Thyroid gland (tissue), 4 donors: ENCODE measurements at regions not wholly inside any gene's neighbourhood (a gene's known extent, or its start where the extent isn't known, plus 50 kb on each side); places are given as distances from the start of the nearest gene placed in this dataset.

Experiments
- CTCF ChIP-seq, 6 experiments: fragments of 200-600 bp in 3 of 6; fragments of 450-650 bp in 3 of 6; sonication (generic) in 3 of 6; IDR thresholded peaks; one replicate each; pipeline ENCODE4 v1.5.1; 2016 to 2019; ENCODE audit warnings: antibody characterized with exemption in 6 of 6, mild to moderate bottlenecking in 2 of 6, inconsistent platforms in 1 of 6, moderate library complexity in 1 of 6
- POLR2A ChIP-seq, 2 donors: fragments of 450-650 bp; IDR thresholded peaks; one replicate each; pipeline ENCODE4 v1.6.1; 2017; ENCODE audit warnings: antibody characterized with exemption in 2 of 2, mild to moderate bottlenecking in 2 of 2, moderate library complexity in 1 of 2

DNA sequence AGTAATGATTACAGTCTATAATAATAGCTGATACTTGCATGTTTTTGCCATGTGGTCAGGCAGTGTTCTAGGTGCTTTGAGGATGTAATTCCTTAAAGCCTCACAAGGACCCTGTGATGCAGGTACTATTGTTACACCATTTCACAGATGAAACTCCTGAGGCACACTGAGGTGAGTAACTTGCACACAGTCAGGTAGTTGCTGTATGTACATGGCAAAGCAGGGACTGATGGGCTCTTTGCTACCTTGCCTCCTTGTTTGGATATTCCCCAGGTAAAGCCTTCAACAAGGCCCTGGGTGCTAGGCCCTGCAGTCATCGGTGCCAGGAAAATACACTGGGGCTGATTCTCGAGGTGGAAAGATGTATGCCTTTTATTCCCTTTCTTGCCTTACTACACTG is 317.5 kb downstream of the CXCL12 start:
- TF ChIP-seq CTCF (IDR thresholded peaks at IDR 0.05): no peak
- TF ChIP-seq POLR2A (IDR thresholded peaks at IDR 0.05): no peak
